Germinal center (tissue), 1 donor: ENCODE measurements at regions not wholly inside any gene's neighbourhood (a gene's known extent, or its start where the extent isn't known, plus 50 kb on each side); places are given as distances from the start of the nearest gene placed in this dataset.

Source experiments
- DNase-seq: peaks from one replicate; pipeline ENCODE4 v3.0.0; 2012; ENCODE audit warnings: mixed read lengths, low spot score

DNA sequence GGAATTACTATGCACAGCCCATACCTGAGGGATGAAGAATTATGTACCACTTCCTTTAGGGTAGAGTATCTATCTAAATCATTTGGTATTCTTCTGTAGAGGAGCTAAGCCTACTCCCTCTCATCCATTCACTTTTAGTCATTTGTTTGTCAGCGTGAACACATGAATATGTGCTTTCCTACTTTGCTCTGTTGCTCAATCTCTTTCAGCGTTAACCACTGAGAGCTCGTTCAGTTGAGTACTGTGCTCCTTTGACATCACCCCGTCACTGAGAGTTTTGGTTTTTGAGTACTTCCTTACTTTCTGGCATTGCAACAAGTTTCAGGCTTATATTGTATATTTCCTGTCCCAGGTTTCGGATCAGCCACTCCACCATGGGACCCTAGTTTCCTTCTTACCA is 700.6 kb downstream of the NLGN4X start:
- DNase-seq: no peak

DNA sequence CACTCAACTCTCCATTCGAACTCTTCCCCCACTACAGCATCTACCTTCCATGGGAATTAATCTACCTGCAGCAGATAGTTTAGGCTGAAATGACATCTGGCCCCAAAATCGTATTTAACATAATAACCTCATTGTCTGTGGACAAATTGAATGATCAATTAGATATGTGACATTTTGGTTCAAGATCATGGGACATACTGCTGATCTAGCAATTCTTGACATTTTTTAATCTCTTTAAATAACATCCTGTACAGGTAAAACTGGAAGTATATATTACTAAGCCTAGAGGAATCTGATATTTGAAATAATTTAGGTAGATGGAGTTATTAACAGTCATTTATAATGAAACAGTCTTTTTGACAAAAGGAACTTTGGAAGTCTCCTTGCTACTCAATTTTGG is 702.5 kb downstream of the NLGN4X start:
- no peak for DNase-seq

DNA sequence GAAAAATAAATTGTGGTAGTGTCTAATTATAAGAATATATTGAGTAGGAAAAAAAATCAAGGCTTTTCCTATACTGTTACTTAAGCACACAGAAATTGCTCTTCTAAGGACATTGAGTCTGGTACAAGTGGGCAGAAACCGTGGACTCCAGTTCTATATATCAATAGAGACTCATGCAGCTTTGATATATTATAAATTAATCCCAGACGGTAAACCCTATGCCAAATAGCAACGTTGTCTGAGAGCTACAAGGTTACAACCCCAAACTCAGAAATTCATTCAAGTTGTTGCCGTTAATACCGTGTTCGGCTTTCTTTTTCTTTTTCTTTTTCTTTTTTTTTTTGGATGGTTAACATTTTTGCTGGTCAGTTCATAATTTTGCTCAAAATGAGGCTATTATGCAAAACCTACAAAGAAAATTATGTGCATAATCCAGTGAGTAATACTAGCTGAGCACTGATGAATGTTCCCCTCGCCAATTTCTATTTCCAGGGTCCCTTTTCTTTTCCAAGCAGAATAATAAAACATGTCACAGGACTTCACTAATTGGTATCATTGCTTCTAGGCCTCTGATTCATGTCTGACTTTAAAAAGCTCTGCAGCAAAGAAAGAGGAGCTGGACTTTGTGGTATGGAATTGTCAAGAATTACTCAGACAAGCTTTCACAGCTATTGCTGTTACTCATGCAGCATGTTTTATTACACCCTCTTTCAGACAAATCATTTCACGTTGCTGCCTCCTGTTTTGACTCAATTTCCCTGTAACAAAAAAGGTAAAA is 737.7 kb downstream of the NLGN4X start:
- no peak for DNase-seq

DNA sequence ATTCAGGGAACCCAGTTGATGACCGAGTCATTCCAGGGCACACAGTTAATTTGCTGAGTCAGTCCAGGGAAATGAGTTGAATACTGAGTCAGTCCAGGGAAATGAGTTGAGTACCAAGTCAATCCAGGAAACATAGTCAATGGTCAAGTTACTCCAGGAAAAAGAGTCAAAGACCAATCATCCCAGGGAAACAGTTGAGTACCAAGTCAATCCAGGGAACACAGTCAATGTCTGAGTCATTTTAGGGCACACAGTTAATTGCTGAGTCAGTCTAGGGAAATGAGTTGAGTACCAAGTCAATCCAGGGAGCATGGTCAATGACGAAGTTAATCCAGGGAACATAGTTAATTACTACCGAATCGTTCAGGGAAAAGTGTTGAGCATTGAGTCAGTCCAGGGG is 754.4 kb downstream of the NLGN4X start:
- DNase-seq: no peak

DNA sequence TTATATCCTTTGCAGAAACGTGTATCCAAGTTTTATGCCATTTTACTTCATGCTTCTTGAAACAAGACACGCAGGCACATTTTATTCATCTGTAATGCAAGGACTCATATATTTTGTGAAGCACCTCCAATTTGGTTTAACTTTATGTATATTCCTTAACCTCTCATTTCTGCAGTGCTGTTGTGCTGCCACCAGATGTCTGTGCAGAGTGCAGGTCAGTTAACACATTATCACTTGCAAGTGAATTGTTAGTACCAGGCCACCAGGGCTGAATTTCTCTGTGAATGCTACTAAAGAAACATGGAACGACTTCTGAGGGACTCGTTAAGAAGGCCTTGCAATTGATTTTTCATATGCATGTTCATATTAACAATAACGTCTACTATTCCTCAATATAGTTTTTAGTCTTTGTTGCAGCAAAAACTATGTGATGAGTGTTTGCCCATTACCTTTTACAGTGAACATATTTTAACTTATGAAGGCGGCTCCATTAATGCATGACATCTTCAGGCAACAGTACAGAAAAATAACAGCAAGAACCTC is 770.3 kb downstream of the NLGN4X start:
- DNase-seq: no peak

DNA sequence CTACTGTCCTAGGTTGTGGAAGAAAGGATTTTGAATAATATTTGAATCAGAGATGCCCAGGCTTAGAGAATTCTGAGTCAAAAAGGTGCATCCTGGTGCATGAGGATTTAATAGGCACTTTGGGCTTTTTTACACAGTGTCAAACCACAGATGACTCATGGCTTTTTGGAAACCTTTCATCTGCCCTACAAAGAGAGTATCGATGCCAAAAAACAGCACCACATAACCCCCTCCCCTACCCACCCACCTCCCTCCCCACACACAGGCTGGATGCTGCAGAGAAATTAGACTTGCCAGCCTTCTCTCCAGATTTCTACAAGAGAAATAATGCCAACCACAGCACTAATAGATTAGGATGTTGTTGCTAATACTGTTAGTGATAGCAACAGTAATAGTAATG is 779.3 kb downstream of the NLGN4X start:
- no peak for DNase-seq

DNA sequence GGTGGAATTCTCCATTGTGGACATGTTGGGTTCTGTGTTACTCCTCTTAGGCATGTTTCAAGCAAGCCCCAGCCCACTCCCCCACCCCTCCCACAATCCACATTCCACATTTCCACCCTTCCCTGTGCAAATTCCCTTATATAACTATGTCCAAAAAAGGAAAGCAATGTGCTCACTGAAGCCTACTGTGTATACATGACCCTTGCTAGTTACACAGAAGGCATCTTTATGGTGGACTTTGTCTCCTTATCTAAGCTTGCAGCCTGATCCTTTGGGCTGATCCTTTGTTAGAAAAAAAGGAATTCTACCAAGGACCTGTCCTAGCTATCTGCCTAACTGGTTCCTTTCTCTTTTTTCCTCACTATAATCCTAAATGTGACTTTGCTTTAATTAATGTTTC is 796.8 kb downstream of the NLGN4X start:
- no peak for DNase-seq

DNA sequence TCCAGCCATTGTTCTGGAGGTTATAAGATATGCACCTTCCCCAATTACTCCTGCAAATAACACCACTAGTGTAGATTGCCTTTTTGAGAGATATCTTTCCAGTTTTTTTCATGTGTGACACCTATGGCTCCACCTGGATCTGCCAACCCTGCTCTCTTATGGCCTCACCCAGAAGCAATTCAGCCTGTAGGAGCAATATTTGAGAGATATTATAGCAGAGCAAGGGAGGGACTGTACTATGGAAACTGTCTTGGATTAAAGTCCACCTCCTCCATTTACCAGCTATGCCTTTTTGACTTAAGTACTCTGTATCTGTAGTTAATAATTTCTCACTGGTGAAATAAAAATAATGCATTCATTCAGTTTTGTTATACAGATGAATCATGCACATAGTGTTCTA is 803.5 kb downstream of the NLGN4X start:
- DNase-seq: no peak

DNA sequence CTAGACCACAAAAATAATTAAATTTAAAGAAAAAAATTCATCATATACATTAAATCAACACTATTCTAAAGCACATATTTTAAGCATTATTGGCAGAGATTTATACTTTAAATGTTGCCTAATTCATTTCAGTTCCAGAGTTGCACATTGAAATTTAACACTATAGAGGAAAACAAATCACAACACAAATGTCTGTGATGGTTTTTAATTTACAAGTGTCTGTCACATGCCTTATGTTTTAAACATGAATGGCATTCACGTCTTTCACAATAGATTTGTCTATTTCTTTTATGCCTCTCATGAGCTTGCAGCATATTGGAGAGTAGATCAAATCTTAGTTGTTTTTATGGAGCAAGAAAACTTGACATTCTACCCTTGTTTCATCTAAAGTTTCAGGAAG is 811.3 kb downstream of the NLGN4X start:
- DNase-seq: no peak

DNA sequence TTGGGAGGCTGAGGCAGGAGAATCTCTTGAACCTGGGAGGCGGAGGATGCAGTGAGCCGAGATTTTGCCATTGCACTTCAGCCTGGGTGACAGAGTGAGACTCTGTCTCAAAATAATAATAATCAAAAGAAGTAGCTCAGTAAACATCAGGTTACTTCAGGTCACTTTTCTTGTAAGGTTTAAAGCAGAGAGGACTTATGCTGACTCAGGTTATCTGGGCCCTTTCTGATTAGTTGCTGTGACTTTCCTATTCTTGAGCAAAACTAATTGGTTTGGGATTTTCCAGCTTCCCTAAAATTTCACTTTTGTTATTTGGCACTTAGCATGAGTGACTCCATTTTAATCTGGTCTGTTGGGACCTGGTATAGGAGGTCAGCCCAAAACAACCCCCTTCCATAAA is 812.9 kb downstream of the NLGN4X start:
- DNase-seq: no peak

DNA sequence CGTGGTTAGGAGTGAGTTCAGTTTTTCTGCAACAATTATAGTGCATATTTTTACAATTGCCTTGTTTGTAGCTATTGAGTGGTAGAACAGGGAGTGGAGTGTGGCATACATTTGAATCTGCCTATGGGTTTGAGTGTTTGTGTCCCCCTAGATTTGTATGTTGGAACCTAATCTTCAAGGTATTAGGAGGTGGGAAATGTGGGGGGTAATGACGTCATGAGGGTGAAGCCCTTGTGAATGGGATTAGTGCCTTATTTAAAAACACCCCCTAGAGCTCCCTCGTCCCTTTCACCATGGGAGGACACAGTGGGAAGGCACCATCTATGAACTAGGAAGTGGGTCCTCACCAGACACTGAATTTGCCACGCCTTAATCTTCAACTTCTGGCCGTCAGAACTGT is 819.6 kb downstream of the NLGN4X start:
- no peak for DNase-seq

DNA sequence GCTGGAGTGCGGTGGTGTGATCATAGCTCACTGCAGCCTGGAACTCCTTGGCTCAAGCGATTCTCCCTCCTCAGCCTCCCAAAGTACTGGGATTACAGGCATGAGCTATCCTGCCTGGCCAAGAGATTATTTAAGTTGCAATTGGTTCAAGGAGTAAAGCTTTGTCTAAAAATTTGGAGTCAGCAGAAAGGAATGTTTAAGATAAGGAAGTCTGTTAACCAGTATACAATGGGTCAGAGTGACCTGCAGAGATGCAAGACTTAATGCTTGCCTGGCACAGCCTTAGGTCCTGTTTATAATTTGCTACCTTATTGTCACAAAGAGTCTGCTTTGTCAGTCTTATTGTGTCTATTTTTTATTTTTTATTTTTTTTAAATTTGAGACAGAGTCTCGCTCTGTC is 826.2 kb downstream of the NLGN4X start:
- DNase-seq: no peak

DNA sequence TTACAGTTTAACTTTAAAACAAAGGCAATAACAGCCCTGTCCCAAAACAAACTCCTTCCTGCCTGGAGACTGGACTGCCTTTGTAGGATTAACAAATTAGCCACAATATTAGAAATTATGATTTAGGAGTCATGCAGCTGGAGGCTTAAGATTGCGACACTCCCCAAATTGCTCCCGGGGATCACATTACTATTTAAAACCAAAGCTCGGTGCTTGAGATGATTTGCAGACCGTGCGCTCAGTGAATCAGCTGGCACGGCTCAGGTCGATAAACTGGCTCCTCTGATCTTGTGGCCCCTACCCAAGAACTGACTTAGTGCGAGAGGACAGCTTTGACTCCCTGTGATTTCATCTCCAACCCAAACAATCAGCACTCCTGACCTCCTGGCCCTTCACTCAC is 829.3 kb downstream of the NLGN4X start:
- DNase-seq: no peak

DNA sequence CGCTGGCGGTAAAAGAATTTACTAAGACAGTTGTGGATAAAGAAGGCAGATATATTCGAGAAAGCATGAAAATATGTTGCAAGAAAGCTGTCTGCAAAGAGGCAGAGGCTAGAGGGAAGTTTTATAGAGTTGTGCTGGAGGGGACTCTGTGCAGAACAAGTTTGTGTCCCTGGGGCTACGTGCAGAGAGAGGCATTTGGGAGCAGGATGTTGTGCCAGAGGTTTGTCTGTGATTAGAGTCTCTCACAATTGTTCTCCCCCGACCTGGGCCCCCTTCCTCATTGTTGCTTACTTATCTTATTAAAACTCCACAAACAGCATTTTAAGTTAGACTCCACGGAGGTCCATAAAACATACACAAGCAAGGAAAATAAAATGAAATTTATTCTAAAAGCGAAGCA is 831.3 kb downstream of the NLGN4X start:
- DNase-seq: no peak

DNA sequence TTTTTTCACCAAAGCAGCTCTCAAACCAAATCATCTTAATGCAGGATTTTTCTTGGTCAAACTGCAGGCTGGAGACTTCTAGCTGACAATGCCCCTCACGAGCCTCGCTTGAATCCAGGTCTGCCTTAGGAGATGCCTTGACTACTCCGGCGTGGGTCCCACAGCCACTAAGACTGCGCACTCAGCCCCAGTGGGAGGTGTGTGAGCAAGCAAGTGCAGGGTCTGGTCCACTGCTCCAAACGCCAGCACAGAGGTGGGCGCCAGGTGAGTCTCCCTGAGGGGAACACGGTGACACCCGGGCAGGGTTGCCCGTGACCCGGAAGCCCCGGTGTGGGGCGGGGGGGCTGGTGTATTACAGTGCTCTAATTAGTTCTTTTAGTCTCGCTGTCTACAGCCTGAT is 838.3 kb downstream of the NLGN4X start:
- DNase-seq: no peak

DNA sequence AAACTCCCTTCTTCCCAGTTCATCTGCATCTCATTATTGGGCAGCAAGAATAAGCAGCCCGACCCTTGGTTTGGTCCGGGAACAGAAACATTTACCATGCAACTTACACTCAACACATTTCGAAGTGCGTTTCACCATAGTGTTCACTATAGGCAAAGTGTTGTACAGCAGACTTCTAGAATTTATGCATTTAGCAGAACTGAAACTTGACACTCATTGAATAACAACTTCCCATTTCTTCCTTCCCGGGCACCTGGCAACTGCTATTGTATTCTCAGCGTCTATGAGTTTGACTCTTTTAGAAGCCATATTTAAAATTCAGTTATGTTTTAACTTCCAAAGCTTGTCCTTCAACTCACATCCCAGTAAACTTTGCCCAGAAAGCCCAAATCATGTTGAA is 840.6 kb downstream of the NLGN4X start:
- no peak for DNase-seq

DNA sequence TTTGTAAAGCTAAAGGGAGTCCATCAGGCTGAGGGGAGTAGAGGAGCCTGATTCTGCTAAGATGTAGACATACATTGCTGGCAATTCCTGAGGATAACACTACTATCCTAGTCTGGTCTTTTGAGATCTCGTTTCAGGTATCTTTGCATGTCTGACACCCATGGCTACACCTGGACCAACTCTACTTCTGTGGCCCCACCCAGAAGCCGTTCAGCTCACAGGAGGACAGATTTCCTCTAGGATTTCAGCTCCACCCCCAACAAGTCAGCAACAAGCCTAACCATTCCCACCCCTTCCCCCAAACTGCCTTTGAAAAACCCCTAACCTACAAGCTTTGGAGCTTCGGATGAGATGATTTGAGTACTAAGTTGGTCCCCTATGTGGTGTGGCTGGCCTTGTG is 848.2 kb downstream of the NLGN4X start:
- DNase-seq: no peak

DNA sequence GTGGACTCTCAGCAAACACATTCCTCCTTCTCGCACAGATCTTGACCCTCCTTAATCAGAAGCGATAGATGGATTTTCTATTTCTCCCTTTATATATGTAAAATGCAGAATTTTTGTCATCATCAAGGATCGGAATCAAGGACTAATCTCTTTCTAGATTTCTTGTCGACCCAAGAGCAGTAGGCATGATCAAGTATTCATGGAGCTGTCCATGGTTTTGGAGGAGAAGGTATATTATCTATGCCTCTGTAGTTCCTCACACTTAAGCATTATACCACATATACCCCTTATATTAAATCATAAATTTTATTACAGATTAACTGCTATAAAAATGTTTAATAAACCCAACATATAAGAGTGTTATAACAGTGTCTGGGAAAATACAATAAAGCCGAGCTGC is 886.8 kb downstream of the NLGN4X start:
- no peak for DNase-seq

DNA sequence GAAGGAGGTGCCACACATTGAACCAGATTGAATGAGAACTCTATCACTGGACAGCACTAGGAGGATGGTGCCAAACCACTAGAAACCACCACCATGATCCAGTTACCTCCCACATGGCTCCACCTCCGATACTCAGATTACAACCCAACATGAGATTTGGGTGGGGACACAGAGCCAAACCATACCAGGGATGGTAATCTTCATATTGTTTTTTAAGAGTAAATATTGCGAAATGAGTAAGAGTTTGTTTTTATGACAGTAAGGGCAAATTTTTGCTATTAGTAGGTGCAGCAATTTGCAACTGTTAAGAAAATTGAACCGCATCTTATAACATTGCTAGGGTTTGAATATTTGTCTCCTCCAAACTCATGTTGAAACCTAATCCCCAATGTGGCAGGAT is 891.5 kb downstream of the NLGN4X start:
- no peak for DNase-seq

DNA sequence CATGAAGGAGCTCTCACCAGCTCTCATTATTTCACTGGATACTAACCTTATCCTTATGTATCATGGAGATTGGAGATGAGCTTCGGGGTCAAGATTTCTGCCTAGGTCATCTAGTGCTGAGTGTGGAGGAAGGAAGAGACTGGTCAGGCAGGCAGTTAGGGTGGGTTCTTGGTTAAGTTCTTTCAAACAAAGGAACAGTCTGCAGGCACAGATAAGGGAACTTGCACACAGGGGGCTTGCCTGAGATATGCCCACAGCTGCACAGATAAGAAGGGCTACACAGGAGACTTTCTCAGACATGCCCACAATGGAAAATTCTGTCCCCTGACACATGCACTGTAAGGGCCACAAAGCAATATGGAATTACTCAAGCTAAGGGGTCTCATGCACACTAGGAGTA is 904.1 kb downstream of the NLGN4X start:
- DNase-seq: no peak

DNA sequence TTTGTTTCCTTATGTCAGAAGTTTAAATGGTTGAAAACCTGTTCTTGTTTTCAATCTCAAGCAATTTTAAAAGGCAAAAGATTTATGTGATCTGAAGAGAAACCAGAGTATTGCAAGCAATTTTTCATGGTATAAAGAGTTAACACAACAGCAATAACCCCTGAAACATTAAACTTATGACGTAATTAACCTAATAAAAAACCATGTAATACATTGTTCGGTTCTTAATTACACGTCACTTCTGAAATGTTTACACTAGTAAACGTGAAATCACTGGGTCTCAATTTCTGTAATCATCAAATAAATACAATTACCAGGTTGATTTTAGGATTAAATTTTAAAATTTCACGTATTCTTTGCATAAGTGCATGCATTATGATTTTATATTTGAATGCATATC is 914.5 kb downstream of the NLGN4X start:
- DNase-seq: no peak

DNA sequence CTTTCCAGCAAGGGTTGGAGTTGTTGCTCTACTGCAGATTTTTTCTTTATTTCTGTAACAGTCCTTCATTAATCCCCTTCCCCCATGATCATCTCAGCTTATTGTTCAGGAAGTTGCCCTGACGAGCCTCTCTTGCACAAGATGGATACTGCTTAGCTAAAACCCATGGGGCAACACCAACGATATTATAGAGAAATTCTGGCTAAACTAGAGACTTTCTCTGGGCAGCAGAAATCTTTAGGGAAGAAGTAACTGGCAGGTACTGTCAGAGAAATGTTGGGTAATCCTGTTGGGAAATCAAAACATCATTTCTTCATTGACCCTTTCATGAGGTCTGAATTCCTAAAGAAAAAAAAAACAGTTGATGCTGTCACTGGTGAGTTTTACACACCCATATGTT is 921.3 kb downstream of the NLGN4X start:
- no peak for DNase-seq

DNA sequence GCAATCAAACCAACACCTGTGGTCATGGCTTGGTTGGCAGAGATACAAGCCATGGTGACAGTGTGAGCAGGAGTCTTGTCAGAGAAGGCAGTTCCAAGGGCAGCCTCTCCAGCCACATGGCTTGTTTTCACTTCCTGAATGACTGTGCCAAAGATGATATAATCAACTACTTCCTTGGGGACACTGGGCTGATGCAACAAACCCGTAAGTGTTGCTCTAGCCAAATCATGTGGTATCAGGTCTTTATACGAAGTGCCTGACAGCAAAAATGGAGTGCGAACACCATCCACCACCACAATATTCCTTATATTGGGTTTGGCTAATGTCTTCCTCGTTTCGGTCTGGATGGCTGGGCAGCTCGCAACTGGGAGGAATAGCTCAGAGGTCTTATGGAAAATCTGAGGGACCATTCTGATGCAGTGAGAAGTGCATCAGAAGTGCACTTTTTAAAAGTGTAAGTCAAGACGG is 922.0 kb downstream of the NLGN4X start:
- DNase-seq: no peak

DNA sequence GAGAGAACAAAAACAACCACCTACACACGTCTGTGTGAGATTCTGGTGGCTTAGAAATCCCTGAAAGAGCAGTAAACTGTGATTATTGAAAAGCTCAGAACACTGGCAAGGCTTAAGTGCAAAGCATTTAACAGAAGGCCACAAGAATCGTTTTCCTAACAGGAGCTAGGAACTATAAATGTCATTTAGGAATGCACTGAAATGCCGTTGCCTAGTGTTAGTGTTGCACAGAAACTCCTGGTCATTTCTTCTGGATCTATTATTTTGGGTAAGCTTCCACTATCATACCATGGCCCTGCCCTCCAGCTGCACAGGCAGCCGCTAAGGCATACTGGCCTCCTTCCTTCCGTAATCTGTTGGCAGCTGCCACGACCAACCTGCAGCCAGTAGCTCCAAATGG is 923.2 kb downstream of the NLGN4X start:
- DNase-seq: no peak
